GM12874 (cell line): ENCODE measurements at regions not wholly inside any gene's neighbourhood (a gene's known extent, or its start where the extent isn't known, plus 50 kb on each side); places are given as distances from the start of the nearest gene placed in this dataset.

Source experiments
- CTCF ChIP-seq: IDR thresholded peaks from 2 replicates; pipeline ENCODE4 v1.5.1; 2011; ENCODE audit warnings: low read depth, mild to moderate bottlenecking, control low read depth, low read length, moderate library complexity; ENCODE audit not compliant: insufficient read depth

GRCh38 chr6:9704989-9705388, 709.9 kb downstream of the TFAP2A start:
- no peak for TF ChIP-seq CTCF

DNA sequence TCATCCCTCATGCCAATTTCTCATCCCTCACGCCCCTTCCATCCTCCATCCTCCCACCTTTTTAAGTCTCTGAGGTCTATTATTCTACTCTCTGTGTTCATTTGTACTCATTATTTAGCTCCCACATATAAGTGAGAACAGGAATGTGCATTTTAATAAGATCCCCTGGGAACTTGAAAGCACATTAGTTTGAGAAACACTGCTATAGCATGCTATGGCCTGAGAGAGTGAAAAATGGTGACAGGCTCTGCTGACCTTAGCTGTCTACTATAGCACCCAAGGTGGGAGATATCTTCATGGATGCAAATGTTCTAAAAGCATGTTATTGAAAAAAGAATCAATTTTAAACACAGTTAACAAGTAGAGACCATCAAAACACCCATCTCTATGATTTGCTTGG, 712.0 kb downstream of the TFAP2A start:
- no peak for TF ChIP-seq CTCF

DNA sequence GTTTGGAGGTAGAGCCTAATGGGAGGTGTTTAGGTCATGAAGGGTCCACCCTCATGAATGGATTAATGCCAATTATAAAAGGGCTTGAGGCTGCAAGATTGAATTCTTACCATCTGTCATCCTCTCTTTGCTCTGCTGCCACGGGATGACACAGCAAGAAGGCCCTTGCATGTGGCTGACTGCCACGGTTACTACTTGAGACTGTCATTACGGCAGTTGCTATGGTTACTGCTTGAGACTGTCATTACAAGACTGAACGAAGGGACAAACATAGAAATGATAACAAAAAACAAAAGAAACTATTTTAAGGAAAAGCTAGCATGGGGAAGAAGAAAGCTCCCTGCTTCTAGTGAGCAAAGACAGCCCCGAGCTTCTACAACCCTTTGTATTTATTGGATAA, 715.0 kb downstream of the TFAP2A start:
- TF ChIP-seq CTCF, result no peak

GRCh38 chr6:9697263-9697931, 717.5 kb downstream of the TFAP2A start:
- no peak for TF ChIP-seq CTCF

- TF ChIP-seq CTCF, result no peak
Observed at GRCh38 chr6:9690388-9690787, 724.5 kb downstream of the TFAP2A start.

DNA sequence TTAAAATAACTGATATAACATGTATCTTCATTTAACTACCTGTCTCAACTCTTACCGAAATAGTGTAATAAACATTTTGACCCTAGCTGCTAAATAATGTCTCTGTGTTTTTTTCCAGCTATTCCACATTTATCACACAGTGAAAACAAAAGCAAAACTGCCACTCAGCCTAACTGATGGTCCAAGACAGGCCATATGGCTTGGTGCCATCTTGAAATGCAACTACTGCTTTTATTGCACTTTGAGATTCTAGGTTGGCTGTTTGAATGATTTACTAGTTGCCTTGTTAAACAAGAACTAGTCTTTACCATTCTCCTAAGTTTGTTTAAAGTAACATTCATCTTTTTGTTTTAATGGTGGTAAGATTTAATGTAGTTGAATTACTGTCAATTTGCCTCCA, 739.8 kb downstream of the TFAP2A start:
- no peak for TF ChIP-seq CTCF

DNA sequence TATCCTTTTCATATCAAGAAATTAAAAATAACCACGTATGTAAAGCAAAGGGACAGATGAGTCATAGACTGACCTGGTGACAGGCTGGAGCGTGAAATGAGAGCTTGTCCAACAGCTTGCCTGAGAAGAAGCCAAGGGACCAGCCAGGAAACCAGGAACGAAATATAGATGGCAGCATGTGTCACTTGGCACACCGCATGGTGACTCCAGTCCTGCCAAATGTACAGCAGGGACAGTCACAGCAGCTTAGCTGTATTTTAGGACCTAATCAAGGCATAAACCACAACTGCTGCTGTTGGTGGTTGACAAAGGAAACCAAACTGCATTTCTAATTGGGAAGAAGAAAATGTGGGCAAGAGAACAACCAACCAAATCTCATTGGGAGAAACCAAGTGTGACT, 755.0 kb downstream of the TFAP2A start:
- no peak for TF ChIP-seq CTCF
